T-helper 9 cell (primary cell): ENCODE measurements at regions not wholly inside any gene's neighbourhood (a gene's known extent, or its start where the extent isn't known, plus 50 kb on each side); places are given as distances from the start of the nearest gene placed in this dataset.

Experiments
- DNase-seq: peaks from one replicate; pipeline ENCODE4 v3.0.0-alpha.2; 2020

GRCh38 chr13:73998631-73999030, 135.6 kb downstream of the KLF12 start:
- DNase-seq: no peak

- DNase-seq: no peak
Observed at GRCh38 chr13:73997964-73998363, 136.2 kb downstream of the KLF12 start.

GRCh38 chr13:73996569-73996968, 137.6 kb downstream of the KLF12 start:
- no peak for DNase-seq

- no peak for DNase-seq
Observed at GRCh38 chr13:73995736-73996135, 138.5 kb downstream of the KLF12 start.

- no peak for DNase-seq
Observed at GRCh38 chr13:73993661-73994060, 140.5 kb downstream of the KLF12 start.

- no peak for DNase-seq
Observed at GRCh38 chr13:73991884-73992283, 142.3 kb downstream of the KLF12 start.

- DNase-seq: no peak
Observed at GRCh38 chr13:73991384-73991783, 142.8 kb downstream of the KLF12 start.

- no peak for DNase-seq
Observed at GRCh38 chr13:73989244-73989843, 144.9 kb downstream of the KLF12 start.

GRCh38 chr13:73988461-73988860, 145.7 kb downstream of the KLF12 start:
- no peak for DNase-seq

- DNase-seq: no peak
Observed at GRCh38 chr13:73987618-73988017, 146.6 kb downstream of the KLF12 start.

GRCh38 chr13:73985783-73986182, 148.4 kb downstream of the KLF12 start:
- no peak for DNase-seq

GRCh38 chr13:73984949-73985691, 149.1 kb downstream of the KLF12 start:
- DNase-seq: peak; percentile 45

GRCh38 chr13:73984201-73984600, 150.0 kb downstream of the KLF12 start:
- DNase-seq: no peak

- no peak for DNase-seq
Observed at GRCh38 chr13:73983109-73983508, 151.1 kb downstream of the KLF12 start.

- DNase-seq: no peak
Observed at GRCh38 chr13:73981595-73981994, 152.6 kb downstream of the KLF12 start.

GRCh38 chr13:73975767-73976166, 158.4 kb downstream of the KLF12 start:
- DNase-seq: no peak

- DNase-seq: no peak
Observed at GRCh38 chr13:73974051-73974450, 160.2 kb downstream of the KLF12 start.

GRCh38 chr13:73973156-73973555, 161.0 kb downstream of the KLF12 start:
- DNase-seq: no peak

- DNase-seq: no peak
Observed at GRCh38 chr13:73972545-73972944, 161.7 kb downstream of the KLF12 start.

GRCh38 chr13:73971481-73971880, 162.7 kb downstream of the KLF12 start:
- DNase-seq: no peak

- no peak for DNase-seq
Observed at GRCh38 chr13:73970421-73971055, 163.7 kb downstream of the KLF12 start.

- DNase-seq: no peak
Observed at GRCh38 chr13:73967397-73968165, 166.6 kb downstream of the KLF12 start.

- no peak for DNase-seq
Observed at GRCh38 chr13:73966331-73966730, 167.9 kb downstream of the KLF12 start.
